MM.1S (cell line): ENCODE measurements at regions not wholly inside any gene's neighbourhood (a gene's known extent, or its start where the extent isn't known, plus 50 kb on each side); places are given as distances from the start of the nearest gene placed in this dataset.

Experiments used
- DNase-seq: peaks from one replicate; pipeline ENCODE4 v3.0.0-alpha.2; 2015
- H2AFZ ChIP-seq: fragments of 300-600 bp; sonication (generic); 2 replicates; pipeline ENCODE4 v1.6.0; 2016; ENCODE audit warnings: antibody characterized with exemption, low read length
- H3F3A ChIP-seq: fragments of 300-600 bp; sonication (generic); 2 replicates; pipeline ENCODE4 v1.6.1; 2016; ENCODE audit warnings: mild to moderate bottlenecking, antibody characterized with exemption, low read length, moderate library complexity, mixed read lengths; ENCODE audit not compliant: insufficient read depth
- H3K27ac ChIP-seq: fragments of 300-600 bp; sonication (generic); 2 replicates; pipeline ENCODE4 v1.5.1; 2016; ENCODE audit warnings: mild to moderate bottlenecking, low read length
- H3K27me3 ChIP-seq: fragments of 300-600 bp; sonication (generic); replicated peaks from 2 replicates; pipeline ENCODE4 v1.6.0; 2016; ENCODE audit warnings: low read length; ENCODE audit not compliant: insufficient read depth
- H3K36me3 ChIP-seq: fragments of 300-600 bp; sonication (generic); replicated peaks from 2 replicates; pipeline ENCODE4 v1.6.1; 2016; ENCODE audit warnings: mild to moderate bottlenecking, low read length, mixed read lengths; ENCODE audit not compliant: insufficient read depth
- H3K4me1 ChIP-seq: fragments of 300-600 bp; sonication (generic); 2 replicates; pipeline ENCODE4 v1.6.1; 2016; ENCODE audit warnings: low read length, mixed read lengths
- H3K4me2 ChIP-seq: fragments of 300-600 bp; sonication (generic); 2 replicates; pipeline ENCODE4 v1.6.0; 2016; ENCODE audit warnings: low read depth, low read length
- H3K4me3 ChIP-seq: fragments of 300-600 bp; sonication (generic); 2 replicates; pipeline ENCODE4 v1.5.1; 2016; ENCODE audit warnings: low read length, mixed read lengths
- H3K79me2 ChIP-seq: fragments of 300-600 bp; sonication (generic); 2 replicates; pipeline ENCODE4 v1.6.1; 2016; ENCODE audit warnings: mixed run types, low read length, mixed read lengths
- H3K9ac ChIP-seq: fragments of 300-600 bp; sonication (generic); 2 replicates; pipeline ENCODE4 v1.6.1; 2016; ENCODE audit warnings: low read length, mixed read lengths
- H3K9me2 ChIP-seq: fragments of 300-600 bp; sonication (generic); replicated peaks from 2 replicates; pipeline ENCODE4 v1.6.1; 2016; ENCODE audit warnings: mild to moderate bottlenecking, low read length, mixed read lengths; ENCODE audit not compliant: insufficient read depth
- H3K9me3 ChIP-seq: fragments of 300-600 bp; sonication (generic); replicated peaks from 2 replicates; pipeline ENCODE4 v1.6.1; 2016; ENCODE audit warnings: mild to moderate bottlenecking, low read length, mixed read lengths; ENCODE audit not compliant: insufficient read depth
- H4K20me1 ChIP-seq: fragments of 300-600 bp; sonication (generic); 2 replicates; pipeline ENCODE4 v1.6.1; 2016; ENCODE audit warnings: mild to moderate bottlenecking, low read length, moderate library complexity, mixed read lengths; ENCODE audit not compliant: insufficient read depth
- EZH2 ChIP-seq: fragments of 300-600 bp; sonication (generic); optimal IDR thresholded peaks from 2 replicates; pipeline ENCODE3; 2017; ENCODE audit warnings: low read depth, mild to moderate bottlenecking, antibody characterized with exemption, low read length, mixed read lengths
- EZH2phosphoT487 ChIP-seq: fragments of 300-600 bp; sonication (generic); IDR thresholded peaks from 2 replicates; pipeline ENCODE4 v1.6.1; 2018; ENCODE audit warnings: antibody characterized with exemption, low read length
- TF ChIP-seq, protein P1 (sequence below): fragments of 300-600 bp; sonication (generic); IDR thresholded peaks from 2 replicates; pipeline ENCODE4 v1.5.1; 2016; ENCODE audit warnings: antibody characterized with exemption, low read length, mixed read lengths

DNA sequence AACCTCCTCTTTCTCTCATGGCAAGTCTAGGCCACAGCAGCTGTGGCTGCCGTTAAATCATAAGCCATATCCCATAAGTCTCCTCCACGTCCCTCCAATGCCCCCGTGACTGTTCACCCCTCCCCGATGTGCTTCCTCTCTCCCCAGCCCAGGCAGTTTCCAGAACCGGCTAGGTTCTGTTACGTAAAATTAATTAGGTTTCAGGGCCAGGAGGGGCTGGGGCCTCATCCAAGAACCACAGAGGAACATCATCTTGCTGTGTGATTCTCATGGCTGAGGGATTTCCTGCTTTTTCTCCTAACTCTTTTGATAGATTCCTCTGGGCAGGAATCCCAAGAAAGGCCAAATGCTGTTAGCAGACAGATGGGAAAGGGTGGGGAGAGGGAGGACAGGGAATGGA, 141.8 kb upstream of the AJAP1 start:
- Histone ChIP-seq H3K4me3 (no peak overlapping the region), H3K9ac (no peak overlapping the region), H2AFZ (no peak overlapping the region), H3K9me2 (no peaks in the 10 kb centered on the region), H3K4me2 (no peak overlapping the region), H3K36me3 (no peaks in the 10 kb centered on the region), H3K4me1 (no peaks in the 10 kb centered on the region), H3K27me3 (peaks cover 85% of the 10 kb centered on the region), H3K9me3 (no peaks in the 10 kb centered on the region), H3F3A (no peaks in the 10 kb centered on the region), H3K79me2 (no peaks in the 10 kb centered on the region), H3K27ac (no peak overlapping the region), H4K20me1 (no peaks in the 10 kb centered on the region)
- TF ChIP-seq, protein P1, sequence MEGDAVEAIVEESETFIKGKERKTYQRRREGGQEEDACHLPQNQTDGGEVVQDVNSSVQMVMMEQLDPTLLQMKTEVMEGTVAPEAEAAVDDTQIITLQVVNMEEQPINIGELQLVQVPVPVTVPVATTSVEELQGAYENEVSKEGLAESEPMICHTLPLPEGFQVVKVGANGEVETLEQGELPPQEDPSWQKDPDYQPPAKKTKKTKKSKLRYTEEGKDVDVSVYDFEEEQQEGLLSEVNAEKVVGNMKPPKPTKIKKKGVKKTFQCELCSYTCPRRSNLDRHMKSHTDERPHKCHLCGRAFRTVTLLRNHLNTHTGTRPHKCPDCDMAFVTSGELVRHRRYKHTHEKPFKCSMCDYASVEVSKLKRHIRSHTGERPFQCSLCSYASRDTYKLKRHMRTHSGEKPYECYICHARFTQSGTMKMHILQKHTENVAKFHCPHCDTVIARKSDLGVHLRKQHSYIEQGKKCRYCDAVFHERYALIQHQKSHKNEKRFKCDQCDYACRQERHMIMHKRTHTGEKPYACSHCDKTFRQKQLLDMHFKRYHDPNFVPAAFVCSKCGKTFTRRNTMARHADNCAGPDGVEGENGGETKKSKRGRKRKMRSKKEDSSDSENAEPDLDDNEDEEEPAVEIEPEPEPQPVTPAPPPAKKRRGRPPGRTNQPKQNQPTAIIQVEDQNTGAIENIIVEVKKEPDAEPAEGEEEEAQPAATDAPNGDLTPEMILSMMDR = no peak
- no peak for TF ChIP-seq EZH2phosphoT487
- TF ChIP-seq EZH2 = no peak
- DNase-seq = no peak

DNA sequence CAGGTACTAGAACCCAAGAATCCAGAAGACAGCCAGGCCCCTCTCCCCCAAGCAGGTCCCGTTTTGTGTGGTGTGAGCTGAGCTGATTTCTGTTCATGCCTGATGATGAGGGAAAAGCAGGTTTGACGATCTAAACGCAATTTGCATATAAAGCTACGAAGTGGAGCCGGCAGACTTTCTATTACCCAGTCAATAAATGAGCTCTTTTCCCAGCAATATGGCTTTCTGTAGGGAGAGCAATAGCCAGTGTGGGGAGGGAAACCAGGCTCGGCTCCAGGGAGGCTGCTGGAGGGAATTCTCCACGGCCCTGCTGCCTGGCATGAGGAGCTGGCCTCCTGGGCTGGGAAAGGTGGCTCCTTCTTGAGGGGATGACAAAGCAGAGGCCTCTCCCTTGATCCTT, 140.7 kb upstream of the AJAP1 start:
- Histone ChIP-seq H3K27ac (no peak overlapping the region), H3K9ac (no peak overlapping the region), H3K9me3 (no peaks in the 10 kb centered on the region), H3K4me3 (no peak overlapping the region), H3K4me1 (no peaks in the 10 kb centered on the region), H3K4me2 (no peak overlapping the region), H3K27me3 (peaks cover 92% of the 10 kb centered on the region), H3K79me2 (no peaks in the 10 kb centered on the region), H3F3A (no peaks in the 10 kb centered on the region), H4K20me1 (no peaks in the 10 kb centered on the region), H3K36me3 (no peaks in the 10 kb centered on the region), H3K9me2 (no peaks in the 10 kb centered on the region), H2AFZ (no peak overlapping the region)
- no peak for DNase-seq
- TF ChIP-seq EZH2phosphoT487 (no peak), EZH2 (no peak)
- TF ChIP-seq, protein P1 = no peak

DNA sequence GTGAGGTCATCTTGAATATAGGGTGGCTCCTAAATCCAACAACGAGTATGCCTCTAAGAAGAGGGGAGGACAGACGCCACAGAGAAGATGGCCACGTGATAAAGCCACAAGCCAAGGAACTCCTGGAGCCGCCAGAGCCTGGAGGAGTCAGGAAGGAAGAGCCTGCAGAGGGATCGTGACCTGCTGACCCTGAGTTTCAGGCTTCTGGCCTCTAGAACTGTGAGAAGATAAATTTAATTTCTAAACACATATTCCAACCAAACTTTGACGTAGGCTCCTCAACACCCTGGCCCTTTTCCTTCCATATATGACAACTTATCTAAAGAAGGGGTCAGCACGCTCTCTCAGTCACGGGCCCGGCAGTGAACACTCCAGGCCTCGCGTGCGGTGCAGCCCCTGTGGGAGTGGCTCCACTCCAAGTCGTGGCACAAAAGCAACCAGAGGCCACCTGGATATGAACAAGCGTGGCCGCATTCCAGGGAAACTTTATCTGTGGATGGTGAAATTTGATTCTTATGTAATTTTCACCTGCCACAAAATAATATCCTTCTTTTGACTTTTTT, 138.6 kb upstream of the AJAP1 start:
- H3K79me2 ChIP-seq = no peaks in the 10 kb centered on the region
- H3K9me2 ChIP-seq = no peaks in the 10 kb centered on the region
- H3K9ac ChIP-seq = no peak overlapping the region
- no peaks in the 10 kb centered on the region for H3K36me3 ChIP-seq
- H2AFZ ChIP-seq = no peak overlapping the region
- H3K27ac ChIP-seq = no peak overlapping the region
- H3F3A ChIP-seq = no peaks in the 10 kb centered on the region
- no peak for DNase-seq
- H3K4me3 ChIP-seq = no peak overlapping the region
- H3K27me3 ChIP-seq = peaks cover 83% of the 10 kb centered on the region
- H3K4me1 ChIP-seq = no peaks in the 10 kb centered on the region
- no peaks in the 10 kb centered on the region for H4K20me1 ChIP-seq
- no peaks in the 10 kb centered on the region for H3K9me3 ChIP-seq
- TF ChIP-seq, protein P1 = no peak
- no peak for TF ChIP-seq EZH2
- TF ChIP-seq EZH2phosphoT487 = no peak
- no peak overlapping the region for H3K4me2 ChIP-seq
